Right lobe of liver (tissue), 4 donors: ENCODE measurements at regions not wholly inside any gene's neighbourhood (a gene's known extent, or its start where the extent isn't known, plus 50 kb on each side); places are given as distances from the start of the nearest gene placed in this dataset.

Experiments
- POLR2A ChIP-seq: fragments of 450-650 bp; IDR thresholded peaks from one replicate; pipeline ENCODE4 v1.6.1; 2017; ENCODE audit warnings: antibody characterized with exemption, mild to moderate bottlenecking
- TF ChIP-seq, protein P1 (sequence below), 4 donors: fragments of 200-600 bp in 3 of 4; fragments of 450-650 bp in 1 of 4; IDR thresholded peaks; one replicate each; pipeline versions ENCODE4 v1.5.1 to v1.8.0; 2016 to 2022; ENCODE audit warnings: antibody characterized with exemption in 4 of 4, mild to moderate bottlenecking in 2 of 4
- donor health status: DM: no; HTN: no; CAD: no.
- donor health status: DM: no; HTN: no; CAD: no.
- donor health status: DM: no; HTN: yes; CAD: no.

DNA sequence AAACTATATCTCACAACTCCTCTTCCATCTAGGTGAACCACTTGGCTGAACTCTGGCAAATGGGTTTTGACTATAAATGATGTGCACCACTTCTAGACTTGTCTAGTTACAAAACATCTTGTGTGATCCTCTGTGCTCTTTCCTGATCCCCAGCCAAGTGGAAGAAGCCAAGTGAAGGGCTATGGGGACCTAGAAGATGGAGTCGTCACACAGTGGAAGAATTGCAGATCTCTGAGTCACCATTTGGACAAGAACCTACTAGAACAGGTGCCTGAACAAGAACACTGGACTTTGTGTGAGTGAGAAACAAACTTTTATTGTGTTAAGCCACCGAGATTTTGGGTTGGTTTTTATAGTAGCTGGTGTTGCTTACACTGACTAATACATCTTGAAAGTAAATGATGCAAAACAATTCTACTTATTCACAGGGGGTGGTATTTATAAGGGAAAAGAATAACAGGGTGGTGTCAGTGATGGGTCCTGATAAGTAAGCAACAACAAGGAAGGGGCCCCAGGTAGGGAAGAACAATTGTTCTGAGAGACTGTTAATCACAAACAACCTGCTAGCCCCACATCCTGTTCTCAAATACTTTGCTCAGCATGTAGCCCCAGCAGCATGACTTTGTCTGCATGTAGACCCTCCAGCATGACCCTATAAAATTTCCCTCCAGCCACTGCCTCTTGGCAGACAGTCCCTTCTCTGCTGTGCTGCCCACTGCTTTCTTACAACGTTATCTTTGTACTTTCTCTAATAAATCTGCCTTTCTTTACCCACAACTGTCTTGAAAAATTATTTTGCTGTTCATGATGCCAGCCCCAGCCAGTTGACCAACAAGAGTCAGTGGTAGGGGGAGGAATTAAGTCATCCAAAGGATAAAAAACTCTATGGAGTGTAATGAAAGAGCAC is 280.7 kb upstream of the PLET1 start:
- TF ChIP-seq POLR2A = no peak
- TF ChIP-seq, protein P1, sequence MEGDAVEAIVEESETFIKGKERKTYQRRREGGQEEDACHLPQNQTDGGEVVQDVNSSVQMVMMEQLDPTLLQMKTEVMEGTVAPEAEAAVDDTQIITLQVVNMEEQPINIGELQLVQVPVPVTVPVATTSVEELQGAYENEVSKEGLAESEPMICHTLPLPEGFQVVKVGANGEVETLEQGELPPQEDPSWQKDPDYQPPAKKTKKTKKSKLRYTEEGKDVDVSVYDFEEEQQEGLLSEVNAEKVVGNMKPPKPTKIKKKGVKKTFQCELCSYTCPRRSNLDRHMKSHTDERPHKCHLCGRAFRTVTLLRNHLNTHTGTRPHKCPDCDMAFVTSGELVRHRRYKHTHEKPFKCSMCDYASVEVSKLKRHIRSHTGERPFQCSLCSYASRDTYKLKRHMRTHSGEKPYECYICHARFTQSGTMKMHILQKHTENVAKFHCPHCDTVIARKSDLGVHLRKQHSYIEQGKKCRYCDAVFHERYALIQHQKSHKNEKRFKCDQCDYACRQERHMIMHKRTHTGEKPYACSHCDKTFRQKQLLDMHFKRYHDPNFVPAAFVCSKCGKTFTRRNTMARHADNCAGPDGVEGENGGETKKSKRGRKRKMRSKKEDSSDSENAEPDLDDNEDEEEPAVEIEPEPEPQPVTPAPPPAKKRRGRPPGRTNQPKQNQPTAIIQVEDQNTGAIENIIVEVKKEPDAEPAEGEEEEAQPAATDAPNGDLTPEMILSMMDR (IDR thresholded peaks at IDR 0.05) = no peak
